Stimulated activated CD8-positive, alpha-beta memory T cell treated with anti-CD3 and anti-CD28 coated beads, Interleukin-7, amount 100 ng/mL, for 1 hour (primary cell): ENCODE measurements at regions not wholly inside any gene's neighbourhood (a gene's known extent, or its start where the extent isn't known, plus 50 kb on each side); places are given as distances from the start of the nearest gene placed in this dataset.
A peak's percentile ranks its signal among the peaks of the same experiment; 100 is the strongest.

Source experiments
- DNase-seq, 2 donors: peaks; one replicate each; pipeline ENCODE4 v3.0.0-alpha.2; 2020; ENCODE audit warnings: low read depth in 2 of 2

DNA sequence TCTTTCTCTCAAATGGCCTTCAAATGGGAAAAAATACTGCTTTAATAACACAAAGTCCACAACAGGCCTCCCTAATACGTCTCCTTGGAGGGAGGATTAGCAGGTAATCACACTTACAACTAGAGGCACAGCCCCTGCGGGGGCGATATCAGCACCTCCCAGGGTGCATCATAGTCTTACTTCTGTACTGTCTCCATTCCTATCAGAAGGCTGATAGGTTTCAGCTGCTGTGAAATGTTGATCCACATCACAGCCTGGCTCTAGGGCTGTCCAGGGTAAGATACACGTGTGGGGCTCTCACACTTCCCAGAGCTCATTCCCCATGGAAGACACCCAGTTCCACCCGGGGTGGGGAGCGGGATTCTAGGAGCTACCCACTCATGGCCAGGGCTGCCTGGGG is 139.1 kb upstream of the SFSWAP start:
- DNase-seq, result no peak

DNA sequence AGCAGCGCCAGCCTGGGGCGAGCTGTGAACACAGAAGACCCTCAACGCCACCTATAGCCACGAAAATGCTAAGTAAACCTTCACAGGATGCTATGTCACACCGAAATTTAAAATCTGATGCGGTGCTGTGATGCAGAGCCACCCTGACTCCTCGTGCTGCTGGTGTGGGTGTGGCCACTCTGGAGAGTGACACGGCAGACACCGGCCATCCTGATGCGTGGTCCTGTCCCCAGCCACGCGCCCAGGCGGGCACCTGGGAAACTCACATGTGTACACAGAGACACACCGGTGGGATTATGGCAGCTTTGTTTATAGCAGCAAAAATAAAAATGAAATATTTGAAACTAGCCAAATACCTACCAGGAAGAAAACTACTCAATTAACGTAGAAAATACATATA is 138.3 kb upstream of the SFSWAP start:
- DNase-seq, result no peak

DNA sequence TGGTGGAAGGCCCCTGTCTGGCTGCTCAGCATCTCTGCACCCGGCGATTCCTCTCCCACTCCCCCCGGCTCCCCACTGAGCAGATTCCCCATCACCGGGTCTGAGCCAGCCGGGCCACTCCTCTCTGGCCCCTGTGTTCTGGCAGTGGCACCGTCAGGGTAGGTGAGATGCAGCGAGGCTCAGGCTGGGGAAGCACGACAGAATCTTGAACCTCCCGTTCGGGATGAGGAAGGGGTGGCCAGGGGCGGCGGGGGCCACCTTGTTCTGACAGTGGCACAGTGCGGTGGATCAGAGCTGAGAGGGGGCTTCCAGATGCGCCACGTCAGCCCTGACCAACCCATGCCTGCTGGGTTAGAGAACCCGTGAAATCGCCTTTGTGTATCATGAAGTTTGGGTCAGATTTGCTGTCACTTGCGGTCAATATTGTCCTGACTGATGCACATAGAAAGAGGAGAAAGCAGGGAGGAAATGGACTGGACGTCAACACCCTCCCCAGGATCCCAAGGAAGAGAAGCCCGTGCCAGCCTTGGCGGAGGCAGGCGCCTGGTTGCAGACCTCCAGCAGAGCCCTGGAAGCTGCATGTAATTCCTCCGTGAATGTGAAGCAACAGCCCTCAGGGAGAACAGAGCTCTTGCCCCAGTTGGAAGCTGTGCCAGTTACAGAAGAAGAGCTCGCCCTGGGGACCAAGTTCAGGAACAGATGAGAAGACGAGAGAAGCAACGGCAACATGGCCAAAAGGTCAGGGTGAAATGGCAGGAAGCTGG is 137.1 kb upstream of the SFSWAP start:
- DNase-seq, result no peak

DNA sequence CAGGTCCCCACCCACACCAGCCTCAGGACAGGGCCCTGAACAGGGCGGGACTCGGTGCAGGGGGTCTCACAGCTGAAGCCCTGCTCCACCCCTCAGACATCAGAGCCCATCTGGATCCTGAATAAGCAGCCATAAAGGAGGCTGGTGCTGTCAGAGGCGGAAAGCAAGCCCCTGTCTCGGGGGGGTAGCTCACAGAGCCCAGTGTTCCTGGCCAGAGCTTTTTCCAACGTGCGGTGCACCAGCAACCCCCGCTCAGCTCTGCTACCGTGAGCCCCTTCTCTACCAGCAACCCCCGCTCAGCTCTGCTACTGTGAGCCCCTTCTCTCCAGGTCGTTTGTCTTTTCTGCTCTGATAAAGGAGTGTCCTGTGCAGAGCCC is 136.5 kb upstream of the SFSWAP start:
- DNase-seq, result no peak

DNA sequence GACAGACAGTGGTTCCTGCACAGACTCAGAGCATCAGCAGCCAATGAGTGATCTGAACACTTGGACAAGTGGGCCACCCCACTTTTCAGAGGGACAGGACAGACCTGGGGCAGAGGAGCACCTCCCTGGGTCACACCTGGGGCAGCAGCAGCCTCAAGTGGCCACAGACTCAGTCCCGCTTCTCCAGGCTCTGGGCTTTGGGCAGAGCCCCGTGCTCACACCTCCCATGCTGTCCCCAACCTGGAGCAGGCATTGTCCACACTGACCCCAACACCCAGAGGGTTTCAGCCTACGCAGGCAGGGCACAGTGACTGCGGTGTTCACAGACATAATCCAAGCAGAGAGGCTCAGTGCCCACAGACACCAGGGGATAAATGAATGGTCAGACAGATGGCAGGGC is 135.5 kb upstream of the SFSWAP start:
- no peak for DNase-seq

DNA sequence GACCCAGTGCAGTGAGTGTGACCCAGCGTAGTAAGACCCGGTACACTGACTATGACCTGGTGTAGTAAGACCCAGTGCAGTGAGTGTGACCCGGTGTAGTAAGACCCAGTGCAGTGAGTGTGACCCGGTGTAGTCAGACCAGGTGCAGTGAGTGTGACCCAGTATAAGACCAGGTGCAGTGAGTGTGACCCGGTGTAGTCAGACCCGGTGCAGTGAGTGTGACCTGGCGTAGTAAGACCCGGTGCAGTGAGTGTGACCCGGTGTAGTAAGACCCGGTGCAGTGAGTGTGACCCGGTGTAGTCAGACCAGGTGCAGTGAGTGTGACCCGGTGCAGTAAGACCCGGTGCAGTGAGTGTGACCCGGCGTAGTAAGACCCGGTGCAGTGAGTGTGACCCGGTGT is 134.2 kb upstream of the SFSWAP start:
- peak in 1 of 2 donors; percentile 8 for DNase-seq

DNA sequence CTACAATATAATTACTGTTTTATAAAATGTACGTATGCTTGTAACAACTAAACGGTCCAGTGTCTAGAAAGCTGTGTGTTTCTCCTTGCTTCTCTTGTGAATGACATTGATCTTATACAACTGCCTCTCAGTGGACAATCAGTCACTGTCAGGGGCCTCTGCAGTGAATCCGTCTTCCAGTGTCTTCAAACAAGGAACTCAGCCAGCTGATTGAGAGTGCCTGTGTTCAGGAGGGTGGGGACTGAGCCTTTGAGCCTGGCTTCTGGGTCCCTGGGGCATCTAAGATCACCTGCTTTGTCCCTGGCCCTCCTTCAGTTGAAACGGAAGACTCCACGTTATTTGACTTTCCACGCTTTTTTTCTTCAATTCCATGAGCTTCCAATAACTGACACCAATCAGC is 133.1 kb upstream of the SFSWAP start:
- DNase-seq, result no peak

DNA sequence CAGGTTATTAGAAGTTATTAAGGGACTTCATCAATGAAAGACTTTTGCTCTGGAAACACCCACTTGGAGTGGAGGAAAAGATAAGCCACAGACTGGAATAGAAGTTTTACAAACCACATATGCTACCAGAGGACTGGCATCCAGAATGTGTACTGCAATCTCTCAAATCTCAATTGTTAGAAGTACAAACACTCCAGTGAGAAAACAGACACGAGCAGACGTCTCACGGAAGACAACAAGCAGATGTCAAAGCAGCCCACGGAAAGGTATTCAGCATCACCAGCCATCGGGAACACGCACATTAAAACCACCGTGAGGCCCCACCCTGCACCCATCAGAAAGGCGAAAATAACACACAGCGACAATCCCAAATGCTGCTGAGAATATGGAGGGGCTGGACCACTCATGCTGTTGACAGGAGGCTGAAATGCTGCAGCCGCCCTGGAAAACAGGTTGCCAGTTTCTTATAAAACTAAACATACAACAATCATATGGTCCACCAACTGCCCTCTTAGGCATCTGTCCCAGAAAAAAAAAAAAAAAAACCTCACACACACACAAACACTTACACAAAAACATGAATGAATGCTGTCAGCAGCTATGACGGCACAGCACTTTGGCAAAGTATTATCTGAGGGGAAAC is 131.9 kb upstream of the SFSWAP start:
- DNase-seq, result no peak

DNA sequence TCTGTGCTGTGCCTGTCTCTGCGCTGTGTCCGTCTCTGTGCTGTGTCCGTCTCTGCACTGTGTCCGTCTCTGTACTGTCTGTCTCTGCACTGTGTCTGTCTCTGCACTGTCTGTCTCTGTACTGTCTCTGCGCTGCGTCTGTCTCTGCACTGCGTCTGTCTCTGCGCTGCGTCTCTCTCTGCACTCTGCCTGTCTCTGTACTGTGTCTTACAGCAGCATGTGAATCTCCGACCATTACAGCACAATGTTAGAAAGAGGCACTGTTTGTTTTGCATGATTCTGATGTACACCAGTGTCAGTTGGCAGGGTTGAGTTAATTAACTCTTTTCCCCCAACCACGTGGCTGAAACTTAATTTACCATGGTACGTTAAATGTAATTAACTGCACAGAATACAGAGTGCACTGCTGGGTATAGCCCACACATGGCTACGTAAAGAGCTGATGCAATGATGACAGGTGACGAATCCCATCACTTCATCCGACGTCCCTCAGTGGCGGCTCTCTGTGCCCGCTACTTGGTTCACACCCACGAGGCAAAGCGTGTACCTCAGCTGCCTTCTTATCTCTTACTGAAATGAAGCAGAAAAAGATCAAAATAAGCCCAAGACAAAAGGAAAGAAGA is 127.7 kb upstream of the SFSWAP start:
- DNase-seq, result no peak

DNA sequence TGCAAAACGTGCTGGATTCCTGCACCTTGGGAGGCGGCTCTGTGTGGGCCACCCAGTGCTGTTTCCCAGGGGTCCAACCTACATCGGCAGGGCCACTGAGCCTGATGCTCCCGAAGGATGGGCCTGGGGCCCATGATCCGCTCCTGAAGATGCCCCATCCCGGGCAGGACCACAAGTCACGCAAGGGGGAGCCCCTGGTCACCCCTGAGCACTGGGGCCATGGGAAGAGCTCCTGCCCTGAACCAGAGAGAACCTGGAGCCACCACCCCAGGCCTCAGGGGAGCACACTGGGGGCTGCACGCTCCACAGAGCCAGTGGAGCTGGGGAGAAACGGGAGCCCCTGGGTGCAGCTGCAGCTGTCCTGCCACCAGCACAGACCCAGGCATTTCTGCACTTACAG is 124.6 kb upstream of the SFSWAP start:
- DNase-seq, result no peak

DNA sequence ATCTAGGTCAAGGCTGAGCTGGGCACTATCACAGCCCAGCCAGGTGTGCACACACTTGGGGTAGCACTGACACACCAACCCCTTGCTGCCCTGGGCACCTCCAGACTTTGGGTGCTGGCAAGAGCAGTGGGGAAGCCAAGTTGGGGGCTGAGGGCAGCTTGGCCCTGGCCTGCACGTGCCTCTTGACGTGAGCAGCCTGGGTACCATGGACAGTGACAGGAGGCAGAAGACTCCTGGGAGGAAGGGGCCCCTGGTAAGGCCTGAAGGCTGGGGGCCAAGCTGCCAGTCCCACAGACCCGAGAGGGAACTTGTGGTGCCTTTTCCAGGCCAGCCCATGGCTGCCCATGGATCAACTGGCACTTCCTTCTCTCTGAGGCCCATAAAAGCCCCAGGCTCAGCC is 124.1 kb upstream of the SFSWAP start:
- DNase-seq, result no peak

DNA sequence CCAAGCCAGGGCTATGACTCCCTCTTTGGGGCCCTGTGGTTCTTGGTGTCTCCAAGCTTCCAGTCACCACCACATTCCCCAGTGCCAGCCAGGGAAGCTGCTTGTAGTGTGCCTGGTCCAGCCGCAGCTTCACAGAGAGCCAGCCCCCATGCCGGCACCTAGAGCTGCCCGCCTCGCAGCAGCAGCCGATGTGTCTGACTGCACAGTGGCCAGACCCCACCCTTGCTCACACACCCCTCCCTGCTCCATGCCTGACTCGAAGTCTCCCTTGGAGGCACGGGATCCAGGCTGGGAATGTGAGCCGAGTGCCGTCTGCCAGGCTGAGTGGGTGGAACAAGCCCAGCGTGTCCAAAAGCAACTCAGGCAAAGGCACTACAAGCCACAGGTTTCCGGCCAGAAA is 123.3 kb upstream of the SFSWAP start:
- DNase-seq, result no peak

DNA sequence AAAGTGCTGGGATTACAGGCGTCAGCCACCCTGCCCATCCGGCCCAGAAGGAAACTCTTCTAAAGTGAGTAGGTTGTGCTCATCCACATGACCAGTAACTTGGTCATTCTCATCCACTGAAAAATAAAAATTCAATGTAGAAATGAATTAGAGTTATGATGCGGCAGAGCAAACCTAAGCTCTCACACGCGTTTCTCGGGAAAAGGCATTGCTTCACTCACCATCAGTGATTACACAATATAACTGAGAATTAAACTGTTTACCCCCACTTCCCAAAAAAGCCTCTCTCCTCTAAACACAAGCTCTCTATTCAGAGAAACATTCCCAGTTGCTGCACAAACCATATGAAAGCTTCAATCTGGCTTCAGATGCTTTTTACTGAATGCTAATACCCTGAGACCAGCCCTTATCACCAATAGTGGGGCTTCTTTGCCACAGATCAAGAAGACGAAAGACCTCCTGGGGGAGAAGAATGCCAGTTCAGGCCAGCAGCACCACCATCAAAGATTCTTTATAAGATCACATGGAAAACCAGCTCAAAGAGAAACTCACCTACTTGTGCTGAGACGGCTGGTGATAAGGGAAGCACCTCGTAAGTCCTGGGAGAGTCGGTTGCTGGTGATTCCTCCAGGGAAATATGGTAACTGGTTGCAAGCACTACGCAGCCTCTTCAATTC is 121.5 kb upstream of the SFSWAP start:
- DNase-seq, result no peak

DNA sequence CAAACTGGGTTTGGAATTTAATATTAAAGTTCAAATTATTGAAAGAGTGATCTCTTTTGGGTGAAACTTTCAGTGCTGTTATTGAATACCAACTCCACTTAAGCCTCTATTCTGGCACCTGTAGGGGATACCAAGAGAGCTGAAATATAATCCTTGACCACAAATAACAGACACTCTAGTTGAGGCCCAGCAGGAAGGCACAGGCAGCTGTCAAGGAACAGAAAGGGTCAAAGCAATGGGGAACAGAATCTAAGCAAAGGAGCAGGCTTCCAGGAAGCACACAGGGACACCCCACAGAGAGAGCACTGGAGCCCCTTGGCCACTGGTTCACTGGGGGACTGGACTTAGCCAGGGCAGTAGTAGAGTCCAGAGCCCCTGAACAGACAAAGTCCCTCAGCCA is 120.9 kb upstream of the SFSWAP start:
- no peak for DNase-seq

DNA sequence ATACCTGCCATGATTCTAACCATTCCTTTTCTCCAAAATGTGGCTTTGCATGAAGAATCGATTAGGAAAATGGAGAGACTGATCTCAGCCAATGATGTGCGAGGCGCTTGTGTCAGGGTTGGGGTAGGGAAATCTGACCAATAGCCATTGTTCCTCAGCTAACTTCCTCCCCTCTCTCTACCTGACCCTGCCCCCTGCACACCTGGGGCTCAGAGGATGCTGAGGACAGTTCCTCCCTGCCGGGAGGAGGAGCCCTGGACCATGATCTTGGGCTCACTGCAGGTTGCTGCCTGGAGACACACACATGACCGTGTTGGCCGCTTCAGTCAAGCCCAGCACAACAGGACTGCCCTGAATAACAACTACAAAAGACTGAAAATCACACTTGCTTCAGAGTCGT is 119.8 kb upstream of the SFSWAP start:
- no peak for DNase-seq

DNA sequence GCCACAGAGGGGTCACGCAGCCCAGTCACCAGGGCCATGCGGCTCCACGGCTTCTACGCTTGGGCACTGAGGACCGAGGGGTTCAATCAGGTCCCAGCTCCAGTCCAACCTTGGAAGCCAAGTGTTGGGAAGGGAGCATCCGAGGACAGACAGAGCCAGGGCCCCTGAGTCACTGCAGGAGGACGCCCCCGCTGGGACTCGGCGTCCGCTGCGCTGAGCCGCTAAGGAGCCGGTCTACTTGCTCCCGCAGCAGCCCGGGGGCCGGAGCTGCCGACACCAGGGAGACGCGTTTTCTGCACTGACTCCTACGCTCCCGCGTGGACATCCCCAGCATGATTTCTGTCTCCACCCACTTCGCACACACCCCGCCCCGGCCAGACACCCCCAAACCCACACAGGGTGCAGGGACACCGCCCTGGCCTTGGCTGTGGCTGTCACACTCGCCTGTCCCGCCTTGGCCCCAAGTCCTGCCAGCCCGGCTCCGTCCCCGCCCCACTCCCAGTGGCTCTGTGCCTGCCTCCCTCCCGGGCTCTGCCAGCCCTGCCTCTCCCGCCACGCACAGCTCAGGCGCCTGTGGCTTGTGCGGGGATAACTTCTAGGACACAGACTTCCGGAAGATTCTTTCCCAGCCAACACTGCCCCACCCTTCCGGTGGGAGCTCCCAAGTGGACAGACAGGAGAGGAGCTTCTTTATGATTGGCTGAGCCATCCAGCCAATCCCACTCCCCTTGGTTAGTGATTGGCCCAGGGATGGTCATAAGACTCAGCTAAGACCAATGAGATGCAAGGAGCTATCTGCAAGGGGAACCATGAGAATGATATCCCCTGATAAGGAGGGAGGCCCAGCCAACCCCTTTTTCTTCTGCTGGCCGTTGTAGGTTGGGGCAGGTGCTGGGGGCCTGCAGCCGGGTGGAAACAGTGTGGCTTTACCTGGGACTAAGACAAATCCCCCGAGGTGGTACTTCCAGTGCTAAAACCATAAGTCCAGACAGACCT is 118.9 kb upstream of the SFSWAP start:
- DNase-seq, result no peak

DNA sequence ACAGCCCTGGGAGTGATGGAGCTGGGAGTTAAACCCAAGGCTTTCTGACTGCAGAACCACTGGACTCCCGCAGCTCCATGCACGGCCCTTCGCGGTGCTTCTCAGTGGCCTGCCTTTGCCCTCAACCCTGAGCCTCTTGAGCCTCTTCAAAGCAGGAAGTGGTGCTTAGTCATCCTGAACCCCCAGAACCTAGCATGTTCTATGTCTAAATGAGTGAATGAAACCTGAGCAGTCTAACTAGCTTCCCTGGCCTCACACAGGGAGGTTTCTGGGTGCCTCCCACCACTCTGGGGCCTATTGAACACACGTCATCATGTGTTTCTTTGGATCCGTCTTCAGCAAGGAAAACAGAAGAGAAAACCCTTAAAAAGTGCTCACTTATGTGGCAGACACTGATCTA is 117.9 kb upstream of the SFSWAP start:
- no peak for DNase-seq

DNA sequence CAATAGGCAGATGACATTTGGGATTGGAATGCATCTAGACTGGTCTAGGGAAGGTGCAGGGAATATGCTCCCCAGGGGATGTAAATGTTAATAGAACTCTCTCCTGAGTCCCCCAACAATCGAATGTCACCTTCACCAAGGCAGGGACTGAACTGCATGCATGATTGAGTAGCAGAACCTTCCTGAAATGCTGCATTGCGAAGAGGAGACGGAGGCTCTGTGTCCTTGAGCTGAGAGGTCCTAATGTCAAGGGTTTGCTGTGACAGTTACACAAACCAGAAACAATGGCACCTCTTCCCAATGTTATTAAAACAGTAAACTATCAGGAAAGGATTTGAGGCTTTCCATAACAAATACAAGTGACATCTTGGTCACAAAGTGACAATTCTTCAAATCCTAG is 117.5 kb upstream of the SFSWAP start:
- no peak for DNase-seq

DNA sequence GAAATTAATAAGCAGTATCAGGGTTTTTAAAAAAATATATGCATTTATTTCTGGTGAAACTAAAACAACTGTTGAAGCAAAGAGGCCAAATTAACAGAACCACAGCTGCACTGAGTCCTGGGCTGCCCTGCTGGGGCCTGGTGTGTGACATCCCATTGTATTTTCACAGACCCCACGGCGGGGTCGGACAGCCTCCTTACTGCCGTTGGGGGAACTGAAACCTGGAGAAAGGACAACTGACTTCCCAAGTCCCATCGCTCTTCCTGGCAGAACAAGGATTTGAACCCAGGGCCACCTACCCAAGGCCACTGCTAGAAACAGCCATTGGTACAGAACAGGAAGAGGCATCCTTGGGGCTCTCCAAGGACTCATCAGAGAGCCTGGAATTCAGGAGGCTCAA is 114.8 kb upstream of the SFSWAP start:
- no peak for DNase-seq

DNA sequence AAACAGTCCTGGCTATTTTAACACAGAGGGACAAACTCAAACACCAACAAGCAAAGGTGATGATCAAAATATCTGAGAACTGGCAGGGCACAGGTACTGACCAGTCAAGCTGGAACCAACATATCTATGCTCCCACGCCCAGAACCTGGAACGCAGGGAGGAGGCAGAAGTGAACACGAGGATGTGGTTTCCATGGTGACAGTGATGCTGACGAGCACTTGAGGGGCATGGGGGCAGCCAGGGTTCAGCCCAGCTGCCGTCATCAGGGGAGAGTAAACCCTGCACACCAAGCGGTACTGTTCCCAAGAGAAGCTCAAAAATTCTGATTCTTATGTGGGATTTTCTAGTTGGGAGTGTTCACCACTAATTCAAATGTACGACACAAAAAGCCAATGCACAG is 113.6 kb upstream of the SFSWAP start:
- no peak for DNase-seq

DNA sequence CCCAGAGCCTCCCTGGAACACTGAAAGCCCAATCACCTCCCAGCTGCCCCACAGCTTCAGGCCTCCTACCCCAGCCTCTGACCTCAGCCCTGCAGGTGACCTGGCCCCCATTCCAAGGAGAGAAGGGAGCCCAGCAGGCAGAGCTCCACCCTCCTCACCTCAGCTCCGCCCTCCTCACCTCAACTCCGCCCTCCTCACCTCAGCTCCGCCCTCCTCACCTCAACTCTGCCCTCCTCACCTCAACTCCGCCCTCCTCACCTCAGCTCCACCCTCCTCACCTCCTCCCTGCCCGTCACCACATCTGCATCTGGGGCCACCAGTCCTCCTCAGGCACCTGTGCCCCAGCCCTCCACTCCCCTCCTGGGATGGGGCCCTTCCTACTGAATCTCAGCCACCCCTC is 112.2 kb upstream of the SFSWAP start:
- DNase-seq, result no peak
